ENCODE measurements at regions not wholly inside any gene's neighbourhood (a gene's known extent, or its start where the extent isn't known, plus 50 kb on each side); places are given as distances from the start of the nearest gene placed in this dataset.

- no peak overlapping the region for H3K27ac Mint-ChIP-seq
- H3K9me3 Mint-ChIP-seq = no peaks in the 10 kb centered on the region
- no peak overlapping the region for H3K4me3 Mint-ChIP-seq
- intact Hi-C loops (cut with micrococcal nuclease) = no loop called here
- no peaks in the 10 kb centered on the region for H3K36me3 Mint-ChIP-seq (ENCODE audit: low read depth)
- H3K27me3 Mint-ChIP-seq (ENCODE audit: insufficient read depth) = peaks cover 7% of the 10 kb centered on the region
- no peaks in the 10 kb centered on the region for H3K4me1 Mint-ChIP-seq (ENCODE audit: low read depth)
- DNase-seq (ENCODE audit: low spot score) = no peak
Observed at GRCh38 chr5:72013766-72014624, 93.3 kb upstream of the MAP1B start.

DNA sequence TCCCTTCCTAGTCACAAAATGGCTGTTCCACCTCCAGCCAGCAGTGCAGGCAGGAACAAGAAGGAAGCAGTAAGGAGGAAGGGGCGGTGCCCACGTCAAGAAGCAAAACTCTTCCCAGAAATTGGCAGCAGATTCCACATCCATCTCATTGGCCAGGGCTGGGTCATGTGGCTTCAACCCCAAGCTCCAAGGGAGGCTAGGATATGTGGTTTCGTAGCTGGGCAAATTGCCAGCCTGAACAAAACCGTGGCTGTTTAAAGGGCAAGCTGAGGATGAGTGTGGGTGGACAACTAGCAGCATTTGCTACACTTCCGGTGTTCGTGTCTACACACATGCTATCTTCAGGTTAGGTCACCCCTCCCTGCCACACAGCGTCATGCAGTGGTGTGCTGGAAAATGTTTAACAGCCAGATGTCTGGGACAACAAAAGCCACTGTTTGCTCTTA lies 92.1 kb upstream of the MAP1B start:
- Mint-ChIP-seq H3K36me3 (ENCODE audit: low read depth) (no peaks in the 10 kb centered on the region), H3K9me3 (no peaks in the 10 kb centered on the region), H3K27me3 (ENCODE audit: insufficient read depth) (peaks cover 7% of the 10 kb centered on the region), H3K27ac (no peak overlapping the region), H3K4me3 (no peak overlapping the region), H3K4me1 (ENCODE audit: low read depth) (no peaks in the 10 kb centered on the region)
- DNase-seq (ENCODE audit: low spot score) = no peak
- intact Hi-C loops (cut with micrococcal nuclease) = no loop called here

DNA sequence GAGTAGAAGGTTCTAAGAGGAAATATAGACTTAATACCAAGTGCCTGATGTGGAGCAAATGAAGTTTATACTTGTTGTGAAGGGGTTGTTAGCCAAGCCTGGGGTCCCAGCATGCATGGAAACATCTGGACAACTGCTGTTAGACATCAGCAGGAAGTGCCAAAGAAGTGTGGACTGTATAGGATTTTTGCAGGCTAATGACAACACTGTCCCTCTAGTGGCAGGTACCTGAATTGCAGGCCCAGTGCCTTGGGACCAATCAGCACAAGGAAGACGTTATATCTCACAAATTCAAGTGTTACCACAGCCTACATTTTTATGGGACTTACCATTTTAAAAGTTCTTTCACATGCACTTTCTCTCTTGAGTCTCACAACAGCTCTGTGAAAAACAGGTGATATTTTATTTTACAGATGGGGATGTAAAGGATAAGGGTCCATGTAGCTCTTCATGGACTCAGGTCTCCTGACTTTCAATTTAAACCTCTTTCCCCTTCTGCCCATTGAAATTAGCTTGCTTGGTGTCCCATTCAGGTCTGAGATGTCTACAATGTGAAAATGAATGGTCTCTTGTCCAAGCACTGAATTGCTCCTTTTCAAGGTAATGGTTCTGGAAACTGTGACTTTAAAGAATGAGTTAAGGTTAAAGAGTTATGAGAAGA lies 89.0 kb upstream of the MAP1B start:
- no peaks in the 10 kb centered on the region for H3K4me1 Mint-ChIP-seq (ENCODE audit: low read depth)
- H3K27ac Mint-ChIP-seq = no peak overlapping the region
- H3K4me3 Mint-ChIP-seq = no peak overlapping the region
- no peaks in the 10 kb centered on the region for H3K9me3 Mint-ChIP-seq
- H3K36me3 Mint-ChIP-seq (ENCODE audit: low read depth) = no peaks in the 10 kb centered on the region
- DNase-seq (ENCODE audit: low spot score) = peak; percentile 12
- intact Hi-C loops (cut with micrococcal nuclease) = loop anchor here (1.0 kb wide), 1 partner anchor 235 kb away; no protein-coding TSS in a partner anchor
- H3K27me3 Mint-ChIP-seq (ENCODE audit: insufficient read depth) = peaks cover 6% of the 10 kb centered on the region

GRCh38 chr5:72020161-72020983 lies 86.9 kb upstream of the MAP1B start:
- H3K36me3 Mint-ChIP-seq (ENCODE audit: low read depth) = no peaks in the 10 kb centered on the region
- no peak overlapping the region for H3K27ac Mint-ChIP-seq
- H3K4me3 Mint-ChIP-seq = no peak overlapping the region
- H3K4me1 Mint-ChIP-seq (ENCODE audit: low read depth) = no peaks in the 10 kb centered on the region
- H3K9me3 Mint-ChIP-seq = no peaks in the 10 kb centered on the region
- intact Hi-C loops (cut with micrococcal nuclease) = no loop called here
- H3K27me3 Mint-ChIP-seq (ENCODE audit: insufficient read depth) = peaks cover 10% of the 10 kb centered on the region
- no peak for DNase-seq (ENCODE audit: low spot score)

GRCh38 chr5:72021651-72022357 lies 85.5 kb upstream of the MAP1B start:
- Mint-ChIP-seq H3K36me3 (ENCODE audit: low read depth) (no peaks in the 10 kb centered on the region), H3K4me3 (no peak overlapping the region), H3K4me1 (ENCODE audit: low read depth) (no peaks in the 10 kb centered on the region), H3K27ac (no peak overlapping the region), H3K9me3 (no peaks in the 10 kb centered on the region), H3K27me3 (ENCODE audit: insufficient read depth) (peaks cover 8% of the 10 kb centered on the region)
- no peak for DNase-seq (ENCODE audit: low spot score)
- intact Hi-C loops (cut with micrococcal nuclease) = no loop called here

DNA sequence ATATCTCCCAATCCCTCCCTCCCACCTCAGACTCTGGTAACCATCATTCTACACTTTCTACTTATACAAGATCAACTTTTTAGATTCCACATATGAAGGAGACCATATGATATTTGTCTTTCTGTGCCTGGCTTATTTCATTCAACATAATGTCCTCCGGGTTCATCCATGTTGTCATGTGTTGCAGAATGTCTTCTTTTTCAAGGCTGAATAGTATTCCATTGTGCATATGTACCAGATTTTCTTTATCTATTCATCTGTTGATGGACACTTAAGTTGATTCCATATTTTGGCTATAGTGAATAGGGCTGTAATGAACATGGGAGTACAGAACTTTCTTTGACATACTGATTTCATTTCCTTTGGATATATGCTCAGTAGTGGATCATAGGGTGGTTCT lies 78.9 kb upstream of the MAP1B start:
- Mint-ChIP-seq H3K36me3 (ENCODE audit: low read depth) (no peaks in the 10 kb centered on the region), H3K4me3 (no peak overlapping the region), H3K27me3 (ENCODE audit: insufficient read depth) (peaks cover 6% of the 10 kb centered on the region), H3K27ac (no peak overlapping the region), H3K9me3 (no peaks in the 10 kb centered on the region), H3K4me1 (ENCODE audit: low read depth) (no peaks in the 10 kb centered on the region)
- no peak for DNase-seq (ENCODE audit: low spot score)
- intact Hi-C loops (cut with micrococcal nuclease) = no loop called here

DNA sequence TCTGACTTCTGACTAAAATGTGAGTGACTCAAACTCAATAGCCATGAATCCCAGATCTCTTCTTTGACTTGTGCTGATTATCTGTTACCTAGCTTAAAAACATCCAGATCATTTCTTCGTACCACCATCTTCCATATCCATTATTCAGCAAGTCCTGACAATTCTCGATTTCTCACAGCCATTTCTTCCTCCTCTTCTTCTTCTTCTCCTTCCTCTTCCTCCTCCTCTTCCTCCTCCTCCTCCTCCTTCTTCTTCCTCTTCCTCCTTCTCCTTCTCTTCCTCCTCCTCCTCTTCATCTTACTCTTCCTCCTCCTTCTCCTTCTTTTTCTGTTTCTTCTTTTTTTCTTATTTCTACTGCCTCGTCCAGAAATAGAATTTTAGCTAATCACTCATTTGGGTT lies 77.0 kb upstream of the MAP1B start:
- no peaks in the 10 kb centered on the region for H3K9me3 Mint-ChIP-seq
- no peaks in the 10 kb centered on the region for H3K36me3 Mint-ChIP-seq (ENCODE audit: low read depth)
- no peak overlapping the region for H3K27ac Mint-ChIP-seq
- H3K27me3 Mint-ChIP-seq (ENCODE audit: insufficient read depth) = peaks cover 2% of the 10 kb centered on the region
- no peak overlapping the region for H3K4me3 Mint-ChIP-seq
- H3K4me1 Mint-ChIP-seq (ENCODE audit: low read depth) = no peaks in the 10 kb centered on the region
- intact Hi-C loops (cut with micrococcal nuclease) = no loop called here
- DNase-seq (ENCODE audit: low spot score) = no peak

DNA sequence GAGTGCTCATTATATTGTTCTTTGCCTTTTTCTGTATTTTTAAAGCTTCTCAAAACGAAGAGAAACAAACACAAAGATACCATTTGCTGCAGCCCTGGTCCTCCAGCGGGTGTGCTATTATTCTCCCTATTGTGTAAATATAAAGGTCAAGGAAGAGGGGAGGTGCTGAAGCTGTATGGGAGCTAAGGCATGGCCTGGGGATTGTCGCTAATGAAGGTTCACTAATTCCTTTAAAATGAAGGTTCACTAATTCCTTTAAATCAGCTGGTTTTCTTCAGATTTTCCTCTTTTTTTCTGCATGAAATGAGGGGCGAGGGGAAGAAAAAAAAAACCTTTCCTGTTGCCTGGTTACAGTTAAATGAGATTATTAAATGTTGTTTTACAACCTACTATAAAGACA lies 74.5 kb upstream of the MAP1B start:
- no peak for DNase-seq (ENCODE audit: low spot score)
- H3K9me3 Mint-ChIP-seq = no peaks in the 10 kb centered on the region
- no peak overlapping the region for H3K27ac Mint-ChIP-seq
- peaks cover 8% of the 10 kb centered on the region for H3K27me3 Mint-ChIP-seq (ENCODE audit: insufficient read depth)
- H3K36me3 Mint-ChIP-seq (ENCODE audit: low read depth) = no peaks in the 10 kb centered on the region
- H3K4me3 Mint-ChIP-seq = no peak overlapping the region
- intact Hi-C loops (cut with micrococcal nuclease) = no loop called here
- H3K4me1 Mint-ChIP-seq (ENCODE audit: low read depth) = no peaks in the 10 kb centered on the region

GRCh38 chr5:72034770-72035169 lies 72.5 kb upstream of the MAP1B start:
- DNase-seq (ENCODE audit: low spot score) = no peak
- H3K27ac Mint-ChIP-seq = no peak overlapping the region
- H3K4me1 Mint-ChIP-seq (ENCODE audit: low read depth) = no peaks in the 10 kb centered on the region
- no peak overlapping the region for H3K4me3 Mint-ChIP-seq
- H3K36me3 Mint-ChIP-seq (ENCODE audit: low read depth) = no peaks in the 10 kb centered on the region
- no peaks in the 10 kb centered on the region for H3K9me3 Mint-ChIP-seq
- peaks cover 10% of the 10 kb centered on the region for H3K27me3 Mint-ChIP-seq (ENCODE audit: insufficient read depth)
- intact Hi-C loops (cut with micrococcal nuclease) = no loop called here

GRCh38 chr5:72035831-72036230 lies 71.4 kb upstream of the MAP1B start:
- H3K4me3 Mint-ChIP-seq = no peak overlapping the region
- no peaks in the 10 kb centered on the region for H3K9me3 Mint-ChIP-seq
- intact Hi-C loops (cut with micrococcal nuclease) = no loop called here
- peaks cover 11% of the 10 kb centered on the region for H3K27me3 Mint-ChIP-seq (ENCODE audit: insufficient read depth)
- H3K4me1 Mint-ChIP-seq (ENCODE audit: low read depth) = no peaks in the 10 kb centered on the region
- H3K27ac Mint-ChIP-seq = no peak overlapping the region
- H3K36me3 Mint-ChIP-seq (ENCODE audit: low read depth) = no peaks in the 10 kb centered on the region
- DNase-seq (ENCODE audit: low spot score) = no peak

DNA sequence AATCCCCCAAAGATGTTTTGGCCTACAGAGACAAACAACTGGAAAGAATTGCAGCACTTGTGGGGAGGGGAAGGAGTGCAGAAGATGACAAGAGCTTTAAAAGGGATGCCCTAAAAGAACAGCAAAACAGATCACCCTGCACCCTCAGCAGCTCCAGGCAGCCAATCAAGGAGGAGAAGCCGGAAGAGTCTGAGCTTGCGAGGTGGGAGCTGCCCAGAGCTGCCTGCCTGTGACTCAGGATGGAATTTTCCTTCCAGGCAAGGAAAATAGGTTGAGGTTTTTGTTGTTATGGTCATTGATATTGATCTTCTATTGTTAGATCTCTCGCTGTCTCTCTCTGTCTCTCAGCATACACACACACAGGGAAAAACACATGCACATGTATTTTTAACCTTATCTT lies 70.3 kb upstream of the MAP1B start:
- H3K4me1 Mint-ChIP-seq (ENCODE audit: low read depth) = no peaks in the 10 kb centered on the region
- H3K27me3 Mint-ChIP-seq (ENCODE audit: insufficient read depth) = peaks cover 11% of the 10 kb centered on the region
- H3K9me3 Mint-ChIP-seq = no peaks in the 10 kb centered on the region
- H3K27ac Mint-ChIP-seq = no peak overlapping the region
- intact Hi-C loops (cut with micrococcal nuclease) = no loop called here
- H3K36me3 Mint-ChIP-seq (ENCODE audit: low read depth) = no peaks in the 10 kb centered on the region
- no peak for DNase-seq (ENCODE audit: low spot score)
- H3K4me3 Mint-ChIP-seq = no peak overlapping the region

DNA sequence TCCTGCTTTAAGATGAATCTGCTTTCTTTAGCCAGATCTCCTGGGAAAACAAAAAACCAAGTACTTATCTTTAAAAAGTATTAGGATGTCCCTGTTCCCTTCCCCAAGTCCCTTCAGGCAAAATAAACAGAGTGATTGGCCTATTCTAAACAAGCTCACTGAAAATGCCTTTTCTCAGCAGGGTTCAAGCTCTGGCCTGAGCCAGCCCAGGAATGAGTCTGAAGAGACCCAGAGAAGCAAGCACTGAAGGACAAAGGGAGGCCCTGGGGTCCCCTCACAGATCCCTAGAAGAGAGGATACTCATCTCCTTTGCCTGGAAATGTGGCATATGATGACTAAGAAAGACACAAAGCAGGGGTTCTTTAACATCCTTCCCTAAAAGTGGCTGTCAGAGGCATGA lies 66.8 kb upstream of the MAP1B start:
- Mint-ChIP-seq H3K36me3 (ENCODE audit: low read depth) (no peaks in the 10 kb centered on the region), H3K4me1 (ENCODE audit: low read depth) (no peaks in the 10 kb centered on the region), H3K27me3 (ENCODE audit: insufficient read depth) (peaks cover 13% of the 10 kb centered on the region), H3K4me3 (no peak overlapping the region), H3K9me3 (no peaks in the 10 kb centered on the region), H3K27ac (no peak overlapping the region)
- intact Hi-C loops (cut with micrococcal nuclease) = no loop called here
- no peak for DNase-seq (ENCODE audit: low spot score)
